Stimulated activated CD4-positive, alpha-beta T cell treated with anti-CD3 and anti-CD28 coated beads, Interleukin-1b, Interleukin-23, amount 100 ng/mL, for 4 hours (primary cell): ENCODE measurements at regions not wholly inside any gene's neighbourhood (a gene's known extent, or its start where the extent isn't known, plus 50 kb on each side); places are given as distances from the start of the nearest gene placed in this dataset.

Source experiments
- DNase-seq, 2 donors: peaks; one replicate each; pipeline ENCODE4 v3.0.0-alpha.2; 2020; ENCODE audit warnings: low read depth in 2 of 2

- no peak for DNase-seq
Measured at GRCh38 chr3:25000971-25001591, 427.0 kb upstream of the RARB start.

- no peak for DNase-seq
Measured at GRCh38 chr3:25002052-25002451, 426.0 kb upstream of the RARB start.

- no peak for DNase-seq
Measured at GRCh38 chr3:25007974-25008658, 419.9 kb upstream of the RARB start.

- no peak for DNase-seq
Measured at GRCh38 chr3:25009665-25010064, 418.4 kb upstream of the RARB start.

GRCh38 chr3:25015599-25015998 is 412.5 kb upstream of the RARB start:
- no peak for DNase-seq

- DNase-seq = no peak
Measured at GRCh38 chr3:25018909-25019308, 409.2 kb upstream of the RARB start.

- no peak for DNase-seq
Measured at GRCh38 chr3:25019506-25019905, 408.6 kb upstream of the RARB start.

GRCh38 chr3:25021816-25022215 is 406.2 kb upstream of the RARB start:
- DNase-seq = no peak

GRCh38 chr3:25023876-25024275 is 404.2 kb upstream of the RARB start:
- DNase-seq = no peak

GRCh38 chr3:25025236-25025635 is 402.8 kb upstream of the RARB start:
- no peak for DNase-seq

- DNase-seq = no peak
Measured at GRCh38 chr3:25027650-25028049, 400.4 kb upstream of the RARB start.

- no peak for DNase-seq
Measured at GRCh38 chr3:25029820-25030219, 398.2 kb upstream of the RARB start.

GRCh38 chr3:25032344-25032743 is 395.7 kb upstream of the RARB start:
- DNase-seq = no peak

- no peak for DNase-seq
Measured at GRCh38 chr3:25033407-25034029, 394.5 kb upstream of the RARB start.

GRCh38 chr3:25035526-25035925 is 392.5 kb upstream of the RARB start:
- no peak for DNase-seq

- DNase-seq = no peak
Measured at GRCh38 chr3:25036633-25037032, 391.4 kb upstream of the RARB start.

- no peak for DNase-seq
Measured at GRCh38 chr3:25037049-25037547, 391.0 kb upstream of the RARB start.

GRCh38 chr3:25038271-25038670 is 389.8 kb upstream of the RARB start:
- no peak for DNase-seq

- DNase-seq = no peak
Measured at GRCh38 chr3:25038922-25039321, 389.1 kb upstream of the RARB start.

- DNase-seq = no peak
Measured at GRCh38 chr3:25040748-25041147, 387.3 kb upstream of the RARB start.

GRCh38 chr3:25041871-25042584 is 386.0 kb upstream of the RARB start:
- no peak for DNase-seq

- DNase-seq = no peak
Measured at GRCh38 chr3:25043177-25043576, 384.9 kb upstream of the RARB start.
